ENCODE measurements at regions not wholly inside any gene's neighbourhood (a gene's known extent, or its start where the extent isn't known, plus 50 kb on each side); places are given as distances from the start of the nearest gene placed in this dataset.
"Not testable (repeated sequence)": the region's sequence is repeated elsewhere in the genome, so short reads cannot be mapped to it uniquely, and the experiment has no call there.

DNA sequence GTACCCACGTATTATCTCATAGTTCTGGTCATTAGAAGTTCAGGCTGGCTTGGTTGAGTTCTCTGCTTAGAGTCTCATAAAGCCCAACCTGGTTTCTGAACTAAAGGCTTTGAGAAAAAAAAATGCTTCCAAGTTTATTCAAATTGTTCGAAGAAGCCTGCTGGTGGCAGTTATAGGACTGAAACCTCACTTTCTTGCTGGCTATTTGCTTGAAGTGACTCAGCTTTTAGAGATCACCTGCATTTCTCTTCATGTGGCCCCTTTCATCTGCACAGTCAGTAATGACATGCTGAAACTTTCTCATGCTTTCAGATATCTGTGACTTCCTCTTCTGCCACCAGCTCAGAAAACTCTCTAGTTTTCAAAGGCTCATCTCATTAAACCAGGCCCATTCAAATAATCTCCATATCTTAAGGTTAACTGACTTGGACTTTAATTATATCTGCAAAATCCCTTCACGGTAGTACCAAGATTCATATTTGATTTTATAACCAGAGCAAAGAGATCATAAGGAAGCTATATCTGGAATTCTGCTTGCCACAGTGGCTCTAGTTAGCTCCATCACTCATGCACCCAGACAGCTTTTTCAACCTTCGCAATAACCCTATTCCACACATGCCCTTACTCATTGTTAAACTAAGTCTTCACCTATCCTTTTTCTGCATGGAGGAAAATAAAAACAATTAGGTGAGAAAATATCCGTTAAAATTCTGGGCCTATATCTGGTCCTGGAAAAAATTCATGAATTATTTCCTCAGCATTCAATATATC is 433.8 kb upstream of the CBLB start:
- no peaks in the 10 kb centered on the region for H3K27me3 Mint-ChIP-seq
- no peak overlapping the region for H3K4me3 Mint-ChIP-seq
- H3K9me3 Mint-ChIP-seq: no peaks in the 10 kb centered on the region
- ChIA-PET POLR2A (interaction anchor here (0.6 to 1.0 kb wide), 5 partner anchors 45 to 434 kb away, joined by 3 to 4 read pairs (median 3); partner anchors contain the start of gene CBLB), CTCF (no interaction called here)
- DNase-seq (no peak), ATAC-seq (ENCODE audit: low read depth) (peak; percentile 87)
- peaks cover 25% of the 10 kb centered on the region for H3K4me1 Mint-ChIP-seq
- H3K36me3 Mint-ChIP-seq (ENCODE audit: low read depth): no peaks in the 10 kb centered on the region
- H3K27ac Mint-ChIP-seq: peak overlapping the region; percentile 10
- TF ChIP-seq, protein P1, sequence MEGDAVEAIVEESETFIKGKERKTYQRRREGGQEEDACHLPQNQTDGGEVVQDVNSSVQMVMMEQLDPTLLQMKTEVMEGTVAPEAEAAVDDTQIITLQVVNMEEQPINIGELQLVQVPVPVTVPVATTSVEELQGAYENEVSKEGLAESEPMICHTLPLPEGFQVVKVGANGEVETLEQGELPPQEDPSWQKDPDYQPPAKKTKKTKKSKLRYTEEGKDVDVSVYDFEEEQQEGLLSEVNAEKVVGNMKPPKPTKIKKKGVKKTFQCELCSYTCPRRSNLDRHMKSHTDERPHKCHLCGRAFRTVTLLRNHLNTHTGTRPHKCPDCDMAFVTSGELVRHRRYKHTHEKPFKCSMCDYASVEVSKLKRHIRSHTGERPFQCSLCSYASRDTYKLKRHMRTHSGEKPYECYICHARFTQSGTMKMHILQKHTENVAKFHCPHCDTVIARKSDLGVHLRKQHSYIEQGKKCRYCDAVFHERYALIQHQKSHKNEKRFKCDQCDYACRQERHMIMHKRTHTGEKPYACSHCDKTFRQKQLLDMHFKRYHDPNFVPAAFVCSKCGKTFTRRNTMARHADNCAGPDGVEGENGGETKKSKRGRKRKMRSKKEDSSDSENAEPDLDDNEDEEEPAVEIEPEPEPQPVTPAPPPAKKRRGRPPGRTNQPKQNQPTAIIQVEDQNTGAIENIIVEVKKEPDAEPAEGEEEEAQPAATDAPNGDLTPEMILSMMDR (IDR thresholded peaks at IDR 0.05): no peak
- intact Hi-C loops (cut with micrococcal nuclease): loop anchor here (1.0 to 2.0 kb wide), 2 partner anchors 32 to 46 kb away; no protein-coding TSS in a partner anchor

DNA sequence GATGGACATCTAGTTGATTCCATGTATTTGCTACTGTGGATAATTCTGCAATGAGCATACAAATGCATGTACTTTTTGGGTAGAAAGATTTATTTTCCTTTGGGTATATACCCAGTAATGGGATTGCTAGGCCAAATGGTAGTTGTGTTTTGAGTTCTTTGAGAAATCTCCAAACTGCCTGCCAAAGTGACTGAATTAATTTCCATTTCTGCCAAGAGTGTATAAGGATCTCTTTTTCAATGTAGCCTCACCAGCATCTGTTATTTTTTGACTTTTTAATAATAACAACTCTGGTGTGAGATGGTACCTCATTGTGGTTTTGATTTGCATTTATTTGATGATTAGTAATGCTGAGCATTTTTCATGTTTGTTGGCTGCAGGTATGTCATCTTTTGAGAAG is 435.0 kb upstream of the CBLB start:
- intact Hi-C loops (cut with micrococcal nuclease): loop anchor here (2.0 kb wide), 1 partner anchor 31 kb away; no protein-coding TSS in a partner anchor
- H3K9me3 Mint-ChIP-seq: no peaks in the 10 kb centered on the region
- no peak overlapping the region for H3K27ac Mint-ChIP-seq
- no peak overlapping the region for H3K4me3 Mint-ChIP-seq
- POLR2A ChIA-PET: no interaction called here
- ATAC-seq (ENCODE audit: low read depth) (no peak), DNase-seq (no peak)
- CTCF ChIA-PET: no interaction called here
- no peaks in the 10 kb centered on the region for H3K36me3 Mint-ChIP-seq (ENCODE audit: low read depth)
- TF ChIP-seq, protein P1 (IDR thresholded peaks at IDR 0.05): no peak
- peaks cover 25% of the 10 kb centered on the region for H3K4me1 Mint-ChIP-seq
- H3K27me3 Mint-ChIP-seq: no peaks in the 10 kb centered on the region

DNA sequence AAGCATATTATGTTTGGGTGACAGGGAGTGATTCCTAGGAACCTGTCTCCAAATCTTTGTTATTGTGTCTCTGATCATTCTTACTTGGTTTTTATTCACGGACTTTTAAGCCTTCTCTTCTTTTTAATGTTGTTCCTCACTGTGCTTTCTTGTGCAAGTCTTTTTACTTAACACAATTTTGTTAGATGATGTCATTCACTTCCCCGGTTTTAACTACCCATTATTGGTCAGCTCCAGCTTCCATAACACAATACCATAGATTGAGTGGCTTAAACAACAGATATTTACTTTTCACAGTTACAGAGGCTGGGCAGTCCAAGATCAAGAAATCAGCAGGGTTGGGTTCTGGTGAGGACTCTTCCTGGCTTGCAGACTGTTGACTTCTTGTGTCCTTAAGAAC is 436.3 kb upstream of the CBLB start:
- Mint-ChIP-seq H3K4me1 (peaks cover 21% of the 10 kb centered on the region), H3K9me3 (no peaks in the 10 kb centered on the region), H3K4me3 (no peak overlapping the region), H3K27ac (no peak overlapping the region), H3K36me3 (ENCODE audit: low read depth) (no peaks in the 10 kb centered on the region), H3K27me3 (no peaks in the 10 kb centered on the region)
- TF ChIP-seq, protein P1 (IDR thresholded peaks at IDR 0.05): no peak
- ATAC-seq (ENCODE audit: low read depth) (no peak), DNase-seq (no peak)
- POLR2A ChIA-PET: no interaction called here
- intact Hi-C loops (cut with micrococcal nuclease): no loop called here
- CTCF ChIA-PET: no interaction called here

DNA sequence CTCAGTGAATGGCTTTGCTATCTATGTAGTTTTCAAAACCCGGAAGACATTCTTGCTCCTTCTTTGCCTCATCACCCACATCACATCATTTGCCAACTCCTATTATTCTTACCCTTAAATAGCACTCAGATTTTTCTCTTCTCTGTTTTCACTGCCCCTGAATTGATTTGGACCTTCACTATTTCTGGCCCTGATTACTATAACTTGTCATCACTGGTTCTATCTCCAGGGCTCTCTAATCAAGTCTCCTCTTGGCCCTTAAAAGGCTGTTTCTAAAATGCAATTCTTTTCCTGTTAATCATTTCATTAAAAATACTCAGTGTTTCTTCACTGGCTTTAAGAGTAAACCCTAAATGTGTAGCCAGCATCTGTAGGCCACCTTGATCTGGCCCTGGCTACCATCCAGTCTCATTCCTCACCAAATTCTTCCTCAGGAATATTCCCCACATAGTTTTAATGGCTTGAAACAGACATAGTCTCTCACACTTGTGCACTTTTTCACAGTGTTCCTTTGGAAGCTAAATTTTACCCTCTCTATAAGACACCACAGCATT is 437.1 kb upstream of the CBLB start:
- no peak overlapping the region for H3K27ac Mint-ChIP-seq
- intact Hi-C loops (cut with micrococcal nuclease): no loop called here
- H3K4me1 Mint-ChIP-seq: peaks cover 21% of the 10 kb centered on the region
- no peaks in the 10 kb centered on the region for H3K36me3 Mint-ChIP-seq (ENCODE audit: low read depth)
- H3K27me3 Mint-ChIP-seq: no peaks in the 10 kb centered on the region
- ChIA-PET POLR2A (no interaction called here), CTCF (no interaction called here)
- ATAC-seq (ENCODE audit: low read depth): no peak
- TF ChIP-seq, protein P1 (IDR thresholded peaks at IDR 0.05): no peak
- no peak for DNase-seq
- no peaks in the 10 kb centered on the region for H3K9me3 Mint-ChIP-seq
- no peak overlapping the region for H3K4me3 Mint-ChIP-seq

DNA sequence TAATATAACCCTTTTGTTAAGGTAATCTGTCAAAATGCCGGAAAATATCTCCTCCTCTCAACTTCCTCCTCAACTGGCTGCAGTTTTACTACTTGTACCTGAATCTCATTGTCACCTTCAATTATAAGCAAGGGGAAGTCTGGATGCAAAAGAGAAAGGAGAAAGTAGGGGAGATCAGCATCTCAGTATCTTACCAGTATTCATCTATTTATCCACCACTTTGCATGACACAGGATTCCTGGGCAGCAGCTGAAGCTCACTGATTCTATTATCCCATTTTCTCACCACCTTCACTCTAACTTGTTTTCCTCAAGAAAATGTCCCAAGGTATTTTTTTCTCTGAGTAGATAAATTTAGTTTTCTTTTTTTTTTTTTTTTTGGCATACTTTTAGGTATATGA is 440.5 kb upstream of the CBLB start:
- intact Hi-C loops (cut with micrococcal nuclease): no loop called here

DNA sequence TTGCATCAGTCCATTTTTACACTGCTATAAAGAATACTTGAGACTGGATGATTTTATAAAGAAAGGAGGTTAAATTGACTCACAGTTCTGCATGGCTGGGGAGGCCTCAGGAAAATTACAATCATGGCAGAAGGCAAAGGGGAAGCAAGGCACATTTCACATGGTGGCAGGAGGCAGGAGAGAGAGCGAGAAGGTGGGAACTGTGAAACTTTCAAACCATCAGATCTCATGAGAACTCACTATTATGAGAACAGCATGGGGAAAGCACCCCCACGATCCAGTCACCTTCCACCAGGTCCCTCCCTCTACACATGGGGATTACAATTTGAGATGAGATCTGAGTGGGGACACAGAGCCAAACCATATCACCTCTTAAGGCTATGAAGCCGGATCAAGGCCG is 441.0 kb upstream of the CBLB start:
- H3K36me3 Mint-ChIP-seq (ENCODE audit: low read depth); DNase-seq; ATAC-seq (ENCODE audit: low read depth); H3K27ac Mint-ChIP-seq; intact Hi-C loops (cut with micrococcal nuclease); H3K27me3 Mint-ChIP-seq; H3K4me1 Mint-ChIP-seq; H3K4me3 Mint-ChIP-seq; H3K9me3 Mint-ChIP-seq; CTCF ChIA-PET: not testable (repeated sequence)
- POLR2A ChIA-PET: interaction anchor here (0.6 kb wide), 1 partner anchor 69 kb away, joined by 13 read pairs; no protein-coding TSS in a partner anchor

More for the DNA sequence above, 440.5 kb upstream of the CBLB start:
- no peak overlapping the region for H3K4me3 Mint-ChIP-seq
- H3K27me3 Mint-ChIP-seq: no peaks in the 10 kb centered on the region
- no peak overlapping the region for H3K27ac Mint-ChIP-seq
- H3K36me3 Mint-ChIP-seq (ENCODE audit: low read depth): no peaks in the 10 kb centered on the region
- ChIA-PET CTCF (no interaction called here), POLR2A (no interaction called here)
- H3K9me3 Mint-ChIP-seq: no peaks in the 10 kb centered on the region
- no peak for DNase-seq
- no peak for ATAC-seq (ENCODE audit: low read depth)
- no peaks in the 10 kb centered on the region for H3K4me1 Mint-ChIP-seq
- TF ChIP-seq, protein P1 (IDR thresholded peaks at IDR 0.05): no peak

Data from activated B cell treated with CpG ODN at 0.5 μM for 24 hours (primary cell).